SH-SY5Y (cell line): ENCODE measurements at regions not wholly inside any gene's neighbourhood (a gene's known extent, or its start where the extent isn't known, plus 50 kb on each side); places are given as distances from the start of the nearest gene placed in this dataset.

Experiments
- GATA2 ChIP-seq: IDR thresholded peaks from 2 replicates; pipeline ENCODE4 v1.6.1; 2011; ENCODE audit warnings: mild to moderate bottlenecking, low read depth, low read length
- GATA3 ChIP-seq: IDR thresholded peaks from 2 replicates; pipeline ENCODE4 v1.6.1; 2011; ENCODE audit warnings: low read depth, mild to moderate bottlenecking, low read length, moderate library complexity

DNA sequence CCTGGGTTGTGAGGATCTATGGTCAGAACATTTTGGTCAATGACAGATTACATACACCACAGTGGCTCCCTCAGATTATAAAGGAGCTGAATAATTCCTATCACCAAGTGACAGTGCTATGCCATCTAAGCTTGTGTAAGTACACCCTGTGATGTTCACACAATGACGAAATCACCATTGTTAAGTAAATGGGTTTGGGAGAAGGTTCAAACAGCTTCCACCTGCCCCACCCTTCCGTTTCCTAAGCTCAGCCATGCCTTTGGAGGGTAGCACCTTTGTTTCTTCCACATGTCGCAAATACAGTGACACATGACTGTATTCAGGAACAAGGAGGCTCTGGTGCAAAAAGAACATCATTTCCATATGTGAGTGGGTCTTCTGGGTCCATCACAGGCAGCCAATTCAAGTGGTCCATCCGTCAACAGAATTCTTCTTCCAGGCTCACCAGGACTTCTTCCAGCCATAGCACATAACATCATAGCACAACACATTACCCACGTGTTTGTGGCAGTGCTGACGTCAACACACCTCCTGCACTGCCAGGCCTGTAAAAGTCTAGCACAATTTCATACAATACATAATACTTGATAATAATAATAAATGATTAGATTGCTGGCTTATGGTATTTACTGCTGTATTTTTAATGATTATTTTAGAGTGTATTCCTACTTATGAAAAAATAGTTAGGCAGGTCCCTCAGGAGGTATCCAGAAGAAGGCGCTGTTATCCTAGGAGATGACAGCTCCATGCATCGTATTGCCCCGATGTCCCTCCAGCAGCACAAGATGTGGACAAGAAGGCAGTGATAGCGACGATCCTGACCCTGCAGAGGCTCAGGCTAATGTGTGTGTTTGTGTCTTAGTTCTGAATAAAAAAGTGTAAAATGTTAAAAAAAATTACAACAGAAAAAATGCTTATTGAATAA is 264.8 kb downstream of the ANAPC1 start:
- TF ChIP-seq GATA2, result no peak
- TF ChIP-seq GATA3, result no peak
